Lower leg skin (tissue), 3 donors: ENCODE measurements at regions not wholly inside any gene's neighbourhood (a gene's known extent, or its start where the extent isn't known, plus 50 kb on each side); places are given as distances from the start of the nearest gene placed in this dataset.

Experiments used
- CTCF ChIP-seq, 3 donors: fragments of 450-650 bp; IDR thresholded peaks; one replicate each; pipeline ENCODE4 v1.5.1; 2016; ENCODE audit warnings: antibody characterized with exemption in 3 of 3, mild to moderate bottlenecking in 3 of 3, moderate library complexity in 2 of 3
- POLR2A ChIP-seq, 2 donors: fragments of 450-650 bp; IDR thresholded peaks; one replicate each; pipeline ENCODE4 v1.6.1; 2016 to 2017; ENCODE audit warnings: antibody characterized with exemption in 2 of 2, mild to moderate bottlenecking in 1 of 2, moderate library complexity in 1 of 2

- TF ChIP-seq CTCF (IDR thresholded peaks at IDR 0.05) (no peak), POLR2A (IDR thresholded peaks at IDR 0.05) (no peak)
Measured at GRCh38 chr10:107497024-107497423, 332.5 kb upstream of the SORCS1 start.
